ENCODE measurements at regions not wholly inside any gene's neighbourhood (a gene's known extent, or its start where the extent isn't known, plus 50 kb on each side); places are given as distances from the start of the nearest gene placed in this dataset.

DNA sequence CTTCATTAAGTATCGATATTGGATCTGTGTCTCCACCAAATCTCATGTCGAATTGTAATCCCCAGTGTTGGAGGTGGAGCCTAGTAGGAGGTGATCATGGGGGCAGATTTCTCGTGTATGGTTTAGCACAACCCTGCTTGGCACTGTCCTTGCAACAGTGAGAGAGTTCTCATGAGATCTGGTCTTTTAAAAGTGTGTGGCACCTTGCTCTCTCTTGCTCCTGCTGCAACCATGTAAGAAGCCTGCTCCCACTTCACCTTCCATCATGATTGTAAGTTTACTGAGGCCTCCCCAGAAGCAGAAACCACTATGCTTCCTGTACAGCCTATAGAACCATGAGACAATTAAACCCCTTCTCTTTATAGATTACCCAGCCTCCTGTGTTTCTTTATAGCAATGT lies 424.4 kb downstream of the NPHP4 start:
- TF ChIP-seq FOXP2 (optimal IDR thresholded peaks at IDR 0.05; ENCODE audit: borderline replicate concordance, extremely low read depth, extremely low read length, insufficient read depth) (no peak), SIN3A (IDR thresholded peaks at IDR 0.05; ENCODE audit: borderline replicate concordance, insufficient read depth, low read length) (no peak), POLR2AphosphoS5 (IDR thresholded peaks at IDR 0.05; ENCODE audit: low read depth, low read length) (no peak), TAF1 (IDR thresholded peaks at IDR 0.05; ENCODE audit: borderline replicate concordance, insufficient read depth, low read length) (no peak)

All from PFSK-1 (cell line).